H1 (cell line): ENCODE measurements at regions not wholly inside any gene's neighbourhood (a gene's known extent, or its start where the extent isn't known, plus 50 kb on each side); places are given as distances from the start of the nearest gene placed in this dataset.

Experiments used
- CTCF ChIA-PET: fragments of 300-600 bp; sonication (Branson Sonifier 250); formaldehyde crosslinking; loops from one replicate; lab custom pipeline; 2021; ENCODE audit not compliant: partially characterized antibody; lab: Charles Lee
- POLR2A ChIA-PET: fragments of 300-600 bp; sonication (Branson Sonifier 250); formaldehyde crosslinking; loops from one replicate; lab custom pipeline; 2021; ENCODE audit warnings: inconsistent platforms; ENCODE audit not compliant: partially characterized antibody; lab: Charles Lee
- DNase-seq, 2 experiments: peaks; one replicate each; pipeline versions ENCODE4 v3.0.0 to v3.0.0-alpha.2; 2010 to 2022; ENCODE audit warnings: low spot score in 2 of 2, low read depth in 1 of 2, mixed read lengths in 1 of 2
- FAIRE-seq: peaks from 2 replicates; lab custom pipeline; 2011; peaks lifted over from hg19 to GRCh38; lab: Jason Lieb, UNC
- H2AFZ ChIP-seq: 2 replicates; pipeline ENCODE4 v1.8.1; 2012; ENCODE audit warnings: low read length, inconsistent platforms
- H2AK5ac ChIP-seq: 2 replicates; pipeline ENCODE4 v1.6.1; 2013; ENCODE audit warnings: low read depth, low read length
- H2BK120ac ChIP-seq: replicated peaks from 2 replicates; pipeline ENCODE3; 2013; ENCODE audit warnings: low read depth, low read length, inconsistent platforms
- H2BK12ac ChIP-seq: 2 replicates; pipeline ENCODE4 v1.6.1; 2013; ENCODE audit warnings: low read depth, low read length
- H2BK15ac ChIP-seq: 2 replicates; pipeline ENCODE4 v1.6.1; 2013; ENCODE audit warnings: low read length
- H2BK20ac ChIP-seq: 2 replicates; pipeline ENCODE4 v1.6.1; 2013; ENCODE audit warnings: low read length
- H2BK5ac ChIP-seq: 2 replicates; pipeline ENCODE4 v1.6.1; 2013; ENCODE audit warnings: low read depth, low read length
- H3K14ac ChIP-seq: 2 replicates; pipeline ENCODE4 v1.6.1; 2013; ENCODE audit warnings: inconsistent platforms; ENCODE audit not compliant: insufficient read length
- H3K18ac ChIP-seq: 2 replicates; pipeline ENCODE4 v1.6.1; 2013; ENCODE audit warnings: low read length; ENCODE audit errors: extremely low read depth
- H3K23ac ChIP-seq: 2 replicates; pipeline ENCODE4 v1.6.1; 2013; ENCODE audit warnings: inconsistent platforms; ENCODE audit not compliant: insufficient read length
- H3K23me2 ChIP-seq: 2 replicates; pipeline ENCODE4 v1.6.1; 2013; ENCODE audit warnings: low read depth, low read length
- H3K27ac ChIP-seq: 2 replicates; pipeline ENCODE4 v1.6.1; 2011; ENCODE audit warnings: low read depth, low read length, inconsistent platforms
- H3K27me3 ChIP-seq, 4 experiments: replicated peaks in 1 of 4; 1 replicate in 1 of 4; 2 replicates in 3 of 4; pipeline versions ENCODE4 v1.6.1 to v1.8.1; 2011 to 2013; ENCODE audit warnings: low read length in 3 of 4, mild to moderate bottlenecking in 3 of 4, inconsistent platforms in 2 of 4, mixed read lengths in 2 of 4, moderate library complexity in 1 of 4; ENCODE audit not compliant: control insufficient read depth in 3 of 4, insufficient read depth in 3 of 4; ENCODE audit errors: extremely low read depth in 1 of 4
- H3K36me3 ChIP-seq, 4 experiments: 2 replicates each; pipeline versions ENCODE4 v1.6.1 to v1.8.1; 2011 to 2013; ENCODE audit warnings: mild to moderate bottlenecking in 4 of 4, low read length in 3 of 4, moderate library complexity in 2 of 4, control low read depth in 1 of 4, inconsistent platforms in 1 of 4; ENCODE audit not compliant: insufficient read depth in 4 of 4, control insufficient read depth in 2 of 4
- H3K4ac ChIP-seq: replicated peaks from 2 replicates; pipeline ENCODE3; 2013; ENCODE audit warnings: low read length, low read depth, mixed read lengths, inconsistent platforms; ENCODE audit not compliant: insufficient read length
- H3K4me1 ChIP-seq, 4 experiments: replicated peaks in 1 of 4; 1 replicate in 1 of 4; 2 replicates in 3 of 4; pipeline versions ENCODE4 v1.6.1 to v1.8.1; 2011 to 2013; ENCODE audit warnings: low read length in 3 of 4, inconsistent platforms in 2 of 4, mixed read lengths in 1 of 4; ENCODE audit not compliant: insufficient read depth in 4 of 4, control insufficient read depth in 3 of 4
- H3K4me2 ChIP-seq, 2 experiments: 2 replicates each; pipeline versions ENCODE4 v1.6.1 to v1.8.1; 2011 to 2013; ENCODE audit warnings: low read depth in 2 of 2, low read length in 2 of 2, control low read depth in 1 of 2, inconsistent platforms in 1 of 2, mild to moderate bottlenecking in 1 of 2; ENCODE audit not compliant: insufficient read depth in 1 of 2
- H3K4me3 ChIP-seq, 4 experiments: fragments of 200-600, 300-600 bp in 1 of 4; sonication (generic), shearing (Covaris generic), sonication (Bioruptor Twin) in 1 of 4; 2 replicates each; pipeline versions ENCODE4 v1.5.1 to v1.8.1; 2011 to 2016; ENCODE audit warnings: low read length in 4 of 4, low read depth in 3 of 4, control low read depth in 2 of 4, inconsistent platforms in 2 of 4, mild to moderate bottlenecking in 2 of 4, mixed read lengths in 1 of 4, moderate library complexity in 1 of 4; ENCODE audit not compliant: insufficient read depth in 2 of 4; ENCODE audit errors: extremely low read depth in 1 of 4
- H3K56ac ChIP-seq: replicated peaks from 2 replicates; pipeline ENCODE3; 2013; ENCODE audit warnings: low read depth, mild to moderate bottlenecking, mixed read lengths, low read length, inconsistent platforms; ENCODE audit not compliant: insufficient read length
- H3K79me1 ChIP-seq: 2 replicates; pipeline ENCODE4 v1.6.1; 2013; ENCODE audit warnings: low read depth, low read length, control low read depth
- H3K79me2 ChIP-seq, 2 experiments: 2 replicates each; pipeline versions ENCODE4 v1.6.1 to v1.8.1; 2012 to 2013; ENCODE audit warnings: low read length in 2 of 2, mild to moderate bottlenecking in 2 of 2, inconsistent platforms in 1 of 2; ENCODE audit not compliant: insufficient read depth in 2 of 2, control insufficient read depth in 1 of 2
- H3K9ac ChIP-seq, 4 experiments: replicated peaks in 1 of 4; 1 replicate in 1 of 4; 2 replicates in 3 of 4; pipeline versions ENCODE4 v1.6.1 to v1.8.1; 2011 to 2013; ENCODE audit warnings: low read depth in 3 of 4, low read length in 3 of 4, control low read depth in 2 of 4, mild to moderate bottlenecking in 2 of 4, moderate library complexity in 2 of 4, inconsistent platforms in 1 of 4; ENCODE audit errors: extremely low read depth in 1 of 4
- H3K9me3 ChIP-seq, 2 experiments: 2 replicates each; pipeline versions ENCODE4 v1.6.1 to v1.8.1; 2012 to 2013; ENCODE audit warnings: mild to moderate bottlenecking in 2 of 2, moderate library complexity in 2 of 2, control low read depth in 1 of 2, inconsistent platforms in 1 of 2, low read depth in 1 of 2, low read length in 1 of 2, mixed read lengths in 1 of 2; ENCODE audit not compliant: insufficient read depth in 2 of 2
- H4K20me1 ChIP-seq, 2 experiments: replicated peaks in 1 of 2; 2 replicates each; pipeline versions ENCODE3 to v1.8.1; 2011 to 2013; ENCODE audit warnings: inconsistent platforms in 2 of 2, low read length in 2 of 2, mild to moderate bottlenecking in 1 of 2; ENCODE audit not compliant: insufficient read depth in 2 of 2, control insufficient read depth in 1 of 2
- H4K5ac ChIP-seq: 2 replicates; pipeline ENCODE4 v1.6.1; 2013; ENCODE audit warnings: low read length, low read depth, mixed read lengths, inconsistent platforms; ENCODE audit not compliant: insufficient read length
- H4K8ac ChIP-seq: 2 replicates; pipeline ENCODE4 v1.8.0; 2013; ENCODE audit warnings: mild to moderate bottlenecking, moderate library complexity, low read length, inconsistent platforms; ENCODE audit not compliant: insufficient read depth; ENCODE audit errors: extremely low read depth
- H4K91ac ChIP-seq: replicated peaks from 2 replicates; pipeline ENCODE3; 2013; ENCODE audit warnings: low read length, mixed read lengths, inconsistent platforms; ENCODE audit not compliant: insufficient read length
- CEBPB ChIP-seq: IDR thresholded peaks from 2 replicates; pipeline ENCODE4 v1.6.1; 2012; ENCODE audit warnings: low read depth, low read length
- CREB1 ChIP-seq: IDR thresholded peaks from 2 replicates; pipeline ENCODE4 v1.6.1; 2012; ENCODE audit warnings: inconsistent platforms
- HDAC6 ChIP-seq: IDR thresholded peaks from one replicate; pipeline ENCODE4 v1.7.1; 2012; ENCODE audit warnings: low read depth, mild to moderate bottlenecking, inconsistent platforms, low read length, moderate library complexity
- JUN ChIP-seq: IDR thresholded peaks from 2 replicates; pipeline ENCODE4 v1.6.1; 2011; ENCODE audit warnings: low read depth, mild to moderate bottlenecking, improper control_type of control experiment, low read length
- MAFK ChIP-seq: IDR thresholded peaks from 2 replicates; pipeline ENCODE4 v1.6.1; 2012; ENCODE audit warnings: low read depth, mild to moderate bottlenecking, improper control_type of control experiment, low read length
- NRF1 ChIP-seq: IDR thresholded peaks from 2 replicates; pipeline ENCODE4 v1.6.1; 2011; ENCODE audit warnings: mild to moderate bottlenecking, low read depth, low read length, improper control_type of control experiment
- POLR2AphosphoS5 ChIP-seq: IDR thresholded peaks from 2 replicates; pipeline ENCODE4 v1.6.1; 2011; ENCODE audit warnings: low read depth, low read length
- SIN3A ChIP-seq, 2 experiments: IDR thresholded peaks in 1 of 2; conservative IDR thresholded peaks in 1 of 2; 2 replicates each; pipeline ENCODE4 v1.6.1; 2011 to 2012; ENCODE audit warnings: low read length in 2 of 2, improper control_type of control experiment in 1 of 2, low read depth in 1 of 2, mild to moderate bottlenecking in 1 of 2
- SIX5 ChIP-seq: IDR thresholded peaks from 2 replicates; pipeline ENCODE4 v1.6.1; 2011; ENCODE audit warnings: mild to moderate bottlenecking, low read depth, low read length
- SP2 ChIP-seq: IDR thresholded peaks from 2 replicates; pipeline ENCODE4 v1.6.1; 2012; ENCODE audit warnings: mild to moderate bottlenecking, low read length, inconsistent platforms
- SRF ChIP-seq: IDR thresholded peaks from 2 replicates; pipeline ENCODE4 v1.6.1; 2011; ENCODE audit warnings: mild to moderate bottlenecking, low read depth, low read length, moderate library complexity
- YY1 ChIP-seq: IDR thresholded peaks from 2 replicates; pipeline ENCODE4 v1.6.1; 2011; ENCODE audit warnings: low read depth, mild to moderate bottlenecking, low read length
- ZNF274 ChIP-seq: IDR thresholded peaks from 2 replicates; pipeline ENCODE4 v1.7.0; 2012; ENCODE audit warnings: low read length, borderline replicate concordance; ENCODE audit errors: extremely low read depth
- WGBS, 2 experiments: shearing (Covaris generic) in 1 of 2; methylation state at CpG; one replicate each; pipeline versions ENCODE4 v1.1.6 to v1.1.7; 2013 to 2015; ENCODE audit warnings: low lambda C conversion rate in 2 of 2, mixed read lengths in 2 of 2, inconsistent platforms in 1 of 2, low coverage in 1 of 2, missing lambda C conversion rate in 1 of 2; ENCODE audit not compliant: insufficient replicate concordance in 2 of 2, insufficient coverage in 1 of 2, insufficient read length in 1 of 2; ENCODE audit errors: extremely low coverage in 1 of 2, missing lambda C conversion rate in 1 of 2; 5-methylcytosine and 5-hydroxymethylcytosine counted together
- TF ChIP-seq, protein P1 (sequence below): IDR thresholded peaks from 2 replicates; pipeline ENCODE4 v1.6.1; 2012; ENCODE audit warnings: inconsistent platforms
- TF ChIP-seq, protein P2 (sequence below): IDR thresholded peaks from 2 replicates; pipeline ENCODE4 v1.6.1; 2011; ENCODE audit warnings: low read length, improper control_type of control experiment

DNA sequence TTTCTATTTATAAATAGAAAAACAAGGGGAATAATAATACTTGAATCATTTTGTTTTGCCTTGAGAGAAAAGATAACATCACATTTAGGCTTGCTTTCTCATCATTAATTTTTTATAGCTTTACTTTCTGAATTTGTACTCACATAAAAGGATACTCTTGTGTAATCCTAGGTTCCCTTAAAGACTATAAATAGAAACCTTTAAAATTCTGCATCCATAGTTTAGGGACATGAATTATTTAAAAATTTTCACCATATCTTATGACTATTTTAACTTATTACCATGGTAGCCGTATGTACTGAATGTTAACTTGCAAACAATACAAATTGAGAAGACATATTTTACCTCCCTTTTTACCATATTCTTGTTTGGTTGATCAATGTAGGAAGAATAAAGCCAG lies 143.5 kb upstream of the CWC22 start:
- Histone ChIP-seq H2BK5ac (no peak overlapping the region), H3K4me3 (no peak overlapping the region), H4K8ac (no peak overlapping the region), H3K18ac (no peak overlapping the region), H2BK15ac (no peak overlapping the region), H2AK5ac (no peak overlapping the region), H3K4ac (no peak overlapping the region), H2BK120ac (no peak overlapping the region), H3K23me2 (no peaks in the 10 kb centered on the region), H3K79me2 (no peaks in the 10 kb centered on the region), H3K4me2 (no peak overlapping the region), H2BK20ac (no peak overlapping the region)
- CTCF ChIA-PET: interaction anchor here (1.4 kb wide), 1 partner anchor 26 kb away, joined by 3 read pairs; no protein-coding TSS in a partner anchor
- TF ChIP-seq SIX5: no peak
- TF ChIP-seq NRF1: no peak
- TF ChIP-seq, protein P1, sequence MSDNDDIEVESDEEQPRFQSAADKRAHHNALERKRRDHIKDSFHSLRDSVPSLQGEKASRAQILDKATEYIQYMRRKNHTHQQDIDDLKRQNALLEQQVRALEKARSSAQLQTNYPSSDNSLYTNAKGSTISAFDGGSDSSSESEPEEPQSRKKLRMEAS: no peak
- TF ChIP-seq HDAC6: no peak
- TF ChIP-seq, protein P2, sequence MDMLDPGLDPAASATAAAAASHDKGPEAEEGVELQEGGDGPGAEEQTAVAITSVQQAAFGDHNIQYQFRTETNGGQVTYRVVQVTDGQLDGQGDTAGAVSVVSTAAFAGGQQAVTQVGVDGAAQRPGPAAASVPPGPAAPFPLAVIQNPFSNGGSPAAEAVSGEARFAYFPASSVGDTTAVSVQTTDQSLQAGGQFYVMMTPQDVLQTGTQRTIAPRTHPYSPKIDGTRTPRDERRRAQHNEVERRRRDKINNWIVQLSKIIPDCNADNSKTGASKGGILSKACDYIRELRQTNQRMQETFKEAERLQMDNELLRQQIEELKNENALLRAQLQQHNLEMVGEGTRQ: no peak
- TF ChIP-seq SRF: no peak
- no peak for TF ChIP-seq SP2
- no peak for TF ChIP-seq YY1
- TF ChIP-seq CEBPB: no peak
- no peak for TF ChIP-seq MAFK
- TF ChIP-seq POLR2AphosphoS5: no peak
- no peak for TF ChIP-seq JUN
- no peak for TF ChIP-seq CREB1
- TF ChIP-seq ZNF274: no peak
- TF ChIP-seq SIN3A (conservative IDR thresholded peaks at IDR 0.05 in 1 of 2, IDR thresholded peaks at IDR 0.05 in 1 of 2; ENCODE audit: low read depth in 1 of 2, low read length in 2 of 2): no peak
- TF ChIP-seq, all 59 proteins: peak for 0
- Histone ChIP-seq H4K91ac (no peak overlapping the region), H3K36me3 (no peaks in the 10 kb centered on the region), H3K9me3 (no peaks in the 10 kb centered on the region), H4K20me1 (no peaks in the 10 kb centered on the region), H4K5ac (no peak overlapping the region), H3K56ac (no peak overlapping the region), H3K9ac (no peak overlapping the region), H3K23ac (no peak overlapping the region), H3K27ac (no peak overlapping the region), H3K4me1 (peaks cover 0 to 6% (median 0%) of the 10 kb centered on the region in 4 experiments; a peak in 3 of 7 replicates), H2AFZ (no peak overlapping the region), H3K79me1 (no peaks in the 10 kb centered on the region), H2BK12ac (no peak overlapping the region), H3K14ac (no peak overlapping the region), H3K27me3 (no peaks in the 10 kb centered on the region)
- WGBS, 2 experiments: 100% methylated on average over 1 of the region's 1 CpG; no CpG with 5 or more reads in 1 of the 2 experiments
- no peak for DNase-seq
- POLR2A ChIA-PET: no interaction called here
- FAIRE-seq: no peak
